ENCODE measurements at regions not wholly inside any gene's neighbourhood (a gene's known extent, or its start where the extent isn't known, plus 50 kb on each side); places are given as distances from the start of the nearest gene placed in this dataset.

DNA sequence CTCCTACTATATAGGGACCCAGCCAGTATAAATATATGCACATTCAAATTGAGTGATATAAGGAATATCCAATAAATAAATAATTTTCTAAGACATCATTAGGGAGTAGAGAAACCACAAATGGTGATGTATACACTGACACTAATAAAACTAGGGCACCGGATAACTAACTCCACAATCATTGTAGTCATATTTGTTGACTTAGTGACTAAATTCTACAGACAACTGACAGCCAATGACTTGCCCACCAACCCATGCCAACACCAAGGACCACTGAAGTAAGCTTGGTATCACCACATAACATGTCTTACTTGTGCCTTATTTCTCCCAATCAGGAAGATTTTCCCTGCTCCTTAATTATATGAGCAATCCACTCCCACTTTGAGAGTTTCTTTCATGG is 139.6 kb upstream of the TRPC6 start:
- H3K14ac ChIP-seq (ENCODE audit: insufficient read depth, low read length): no peak overlapping the region
- H4K91ac ChIP-seq (ENCODE audit: insufficient read length, low read depth, low read length): no peak overlapping the region
- H3K9ac ChIP-seq (ENCODE audit: extremely low read depth, insufficient read length, low read length): no peak overlapping the region
- no peaks in the 10 kb centered on the region for H3K27me3 ChIP-seq (ENCODE audit: insufficient read depth, low read length)
- no peak overlapping the region for H3K56ac ChIP-seq (ENCODE audit: insufficient read length, low read depth, low read length)
- no peaks in the 10 kb centered on the region for H3K9me3 ChIP-seq (ENCODE audit: control insufficient read depth, low read depth, low read length)
- Mint-ChIP-seq H3K27ac (no peak overlapping the region), H3K4me3 (no peak overlapping the region), H3K36me3 (ENCODE audit: insufficient read depth in 1 of 3, low read depth in 3 of 3) (no peaks in the 10 kb centered on the region), H3K4me1 (peaks cover 4 to 8% of the 10 kb centered on the region in 2 experiments; a peak in 2 of 4 replicates), H3K9me3 (no peaks in the 10 kb centered on the region), H3K27me3 (ENCODE audit: low read depth) (no peaks in the 10 kb centered on the region)
- H3K4me2 ChIP-seq (ENCODE audit: insufficient read depth, insufficient read length, low read length): no peak overlapping the region
- no peak overlapping the region for H2BK5ac ChIP-seq (ENCODE audit: insufficient read length, low read length)
- H3K79me1 ChIP-seq (ENCODE audit: insufficient read depth, low read depth, low read length, poor library complexity, severe bottlenecking): no peaks in the 10 kb centered on the region
- no peak overlapping the region for H2AK5ac ChIP-seq (ENCODE audit: insufficient read length, low read length)
- H3T11ph ChIP-seq (ENCODE audit: low read length): no peak overlapping the region
- no peak overlapping the region for H2BK15ac ChIP-seq (ENCODE audit: low read depth, low read length)
- H3K23ac ChIP-seq (ENCODE audit: insufficient read length, low read depth, low read length): no peak overlapping the region
- no CpG with 5 or more reads among the region's 1 CpG for WGBS (ENCODE audit: extremely low coverage, insufficient read length, low lambda C conversion rate)
- no peak overlapping the region for H3K4ac ChIP-seq (ENCODE audit: low read depth, low read length)
- H3K4me1 ChIP-seq (ENCODE audit: insufficient read depth, low read length): no peaks in the 10 kb centered on the region
- H2BK12ac ChIP-seq (ENCODE audit: insufficient read length, low read depth, low read length): no peak overlapping the region
- no peak overlapping the region for H2AFZ ChIP-seq (ENCODE audit: low read length)
- H4K20me1 ChIP-seq (ENCODE audit: control insufficient read depth, insufficient read depth, insufficient read length): no peaks in the 10 kb centered on the region
- H3K27ac ChIP-seq (ENCODE audit: insufficient read length, low read depth, low read length): no peak overlapping the region
- H2BK20ac ChIP-seq (ENCODE audit: low read depth, low read length, poor library complexity, severe bottlenecking): no peak overlapping the region
- H3K23me2 ChIP-seq (ENCODE audit: insufficient read length, low read depth, low read length, poor library complexity, severe bottlenecking): no peaks in the 10 kb centered on the region
- TF ChIP-seq, protein P1, sequence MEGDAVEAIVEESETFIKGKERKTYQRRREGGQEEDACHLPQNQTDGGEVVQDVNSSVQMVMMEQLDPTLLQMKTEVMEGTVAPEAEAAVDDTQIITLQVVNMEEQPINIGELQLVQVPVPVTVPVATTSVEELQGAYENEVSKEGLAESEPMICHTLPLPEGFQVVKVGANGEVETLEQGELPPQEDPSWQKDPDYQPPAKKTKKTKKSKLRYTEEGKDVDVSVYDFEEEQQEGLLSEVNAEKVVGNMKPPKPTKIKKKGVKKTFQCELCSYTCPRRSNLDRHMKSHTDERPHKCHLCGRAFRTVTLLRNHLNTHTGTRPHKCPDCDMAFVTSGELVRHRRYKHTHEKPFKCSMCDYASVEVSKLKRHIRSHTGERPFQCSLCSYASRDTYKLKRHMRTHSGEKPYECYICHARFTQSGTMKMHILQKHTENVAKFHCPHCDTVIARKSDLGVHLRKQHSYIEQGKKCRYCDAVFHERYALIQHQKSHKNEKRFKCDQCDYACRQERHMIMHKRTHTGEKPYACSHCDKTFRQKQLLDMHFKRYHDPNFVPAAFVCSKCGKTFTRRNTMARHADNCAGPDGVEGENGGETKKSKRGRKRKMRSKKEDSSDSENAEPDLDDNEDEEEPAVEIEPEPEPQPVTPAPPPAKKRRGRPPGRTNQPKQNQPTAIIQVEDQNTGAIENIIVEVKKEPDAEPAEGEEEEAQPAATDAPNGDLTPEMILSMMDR (conservative IDR thresholded peaks at IDR 0.05): no peak
- H4K8ac ChIP-seq (replicated peaks; ENCODE audit: insufficient read length, low read depth, low read length): no peak overlapping the region
- no peak for DNase-seq
- H4K5ac ChIP-seq (ENCODE audit: insufficient read length, low read depth, low read length): no peak overlapping the region
- H3K18ac ChIP-seq (ENCODE audit: insufficient read length, low read depth, low read length): no peak overlapping the region
- H3K79me2 ChIP-seq (ENCODE audit: insufficient read depth, low read length): no peaks in the 10 kb centered on the region
- no peak overlapping the region for H2BK120ac ChIP-seq (ENCODE audit: low read depth, low read length, poor library complexity, severe bottlenecking)

Measured in H9 (cell line).